ENCODE measurements at regions not wholly inside any gene's neighbourhood (a gene's known extent, or its start where the extent isn't known, plus 50 kb on each side); places are given as distances from the start of the nearest gene placed in this dataset.
"Not testable (repeated sequence)": the region's sequence is repeated elsewhere in the genome, so short reads cannot be mapped to it uniquely, and the experiment has no call there.

DNA sequence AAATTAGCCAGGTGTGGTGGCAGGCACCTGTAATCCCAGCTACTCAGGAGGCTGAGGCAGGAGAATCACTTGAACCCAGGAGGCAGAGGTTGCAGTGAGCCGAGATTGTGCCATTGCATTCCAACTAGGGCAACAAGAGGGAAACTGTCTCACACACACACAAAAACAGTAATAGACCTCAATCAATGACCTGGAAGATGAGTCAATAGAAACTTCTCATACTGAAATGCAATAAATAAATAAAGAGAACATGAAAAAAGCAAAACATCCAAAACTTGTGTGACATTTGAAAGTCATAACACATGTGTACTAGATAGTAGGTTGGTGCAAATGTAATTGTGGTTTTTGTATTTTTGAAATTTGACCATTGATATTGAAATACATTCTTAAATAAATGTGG lies 1338.5 kb downstream of the AMY1C start:
- Histone ChIP-seq H3K36me3 (no peaks in the 10 kb centered on the region), H3K4me1 (ENCODE audit: insufficient read depth) (no peaks in the 10 kb centered on the region), H3K9me3 (no peaks in the 10 kb centered on the region), H3K27me3 (no peaks in the 10 kb centered on the region), H3K4me3 (no peak overlapping the region), H3K27ac (no peak overlapping the region)
- TF ChIP-seq EP300 (IDR thresholded peaks at IDR 0.05) (no peak), POLR2A (IDR thresholded peaks at IDR 0.05) (no peak)
- TF ChIP-seq, protein P1, sequence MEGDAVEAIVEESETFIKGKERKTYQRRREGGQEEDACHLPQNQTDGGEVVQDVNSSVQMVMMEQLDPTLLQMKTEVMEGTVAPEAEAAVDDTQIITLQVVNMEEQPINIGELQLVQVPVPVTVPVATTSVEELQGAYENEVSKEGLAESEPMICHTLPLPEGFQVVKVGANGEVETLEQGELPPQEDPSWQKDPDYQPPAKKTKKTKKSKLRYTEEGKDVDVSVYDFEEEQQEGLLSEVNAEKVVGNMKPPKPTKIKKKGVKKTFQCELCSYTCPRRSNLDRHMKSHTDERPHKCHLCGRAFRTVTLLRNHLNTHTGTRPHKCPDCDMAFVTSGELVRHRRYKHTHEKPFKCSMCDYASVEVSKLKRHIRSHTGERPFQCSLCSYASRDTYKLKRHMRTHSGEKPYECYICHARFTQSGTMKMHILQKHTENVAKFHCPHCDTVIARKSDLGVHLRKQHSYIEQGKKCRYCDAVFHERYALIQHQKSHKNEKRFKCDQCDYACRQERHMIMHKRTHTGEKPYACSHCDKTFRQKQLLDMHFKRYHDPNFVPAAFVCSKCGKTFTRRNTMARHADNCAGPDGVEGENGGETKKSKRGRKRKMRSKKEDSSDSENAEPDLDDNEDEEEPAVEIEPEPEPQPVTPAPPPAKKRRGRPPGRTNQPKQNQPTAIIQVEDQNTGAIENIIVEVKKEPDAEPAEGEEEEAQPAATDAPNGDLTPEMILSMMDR (IDR thresholded peaks at IDR 0.05) = no peak
- intact Hi-C loops (cut with DNase I) = no loop called here
- WGBS, 3 donors = 90 to 95% (median 91%) methylated on average over 1 of the region's 1 CpG
- DNase-seq = no peak

DNA sequence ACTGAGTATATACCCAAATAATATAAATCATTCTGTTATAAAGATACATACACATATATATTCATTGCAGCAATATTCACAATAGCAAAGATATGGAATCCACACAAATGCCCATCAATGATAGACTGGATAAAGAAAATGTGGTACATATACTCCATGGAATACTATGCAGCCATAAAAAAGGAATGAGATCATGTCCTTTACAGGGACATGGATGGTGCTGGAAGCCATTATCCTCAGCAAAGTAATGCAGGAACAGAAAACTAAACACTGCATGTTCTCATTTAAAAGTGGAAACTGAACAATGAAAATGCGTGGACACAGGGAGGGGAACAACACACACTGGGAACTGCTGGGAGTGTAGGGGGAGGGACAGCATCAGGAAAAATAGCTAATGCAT lies 1344.2 kb downstream of the AMY1C start:
- H3K27ac ChIP-seq; H3K9me3 ChIP-seq; intact Hi-C loops (cut with DNase I); H3K27me3 ChIP-seq; H3K36me3 ChIP-seq; H3K4me1 ChIP-seq (ENCODE audit: insufficient read depth); DNase-seq; H3K4me3 ChIP-seq: not testable (repeated sequence)
- WGBS, 3 donors = 96 to 98% (median 96%) methylated on average over 1 of the region's 1 CpG

DNA sequence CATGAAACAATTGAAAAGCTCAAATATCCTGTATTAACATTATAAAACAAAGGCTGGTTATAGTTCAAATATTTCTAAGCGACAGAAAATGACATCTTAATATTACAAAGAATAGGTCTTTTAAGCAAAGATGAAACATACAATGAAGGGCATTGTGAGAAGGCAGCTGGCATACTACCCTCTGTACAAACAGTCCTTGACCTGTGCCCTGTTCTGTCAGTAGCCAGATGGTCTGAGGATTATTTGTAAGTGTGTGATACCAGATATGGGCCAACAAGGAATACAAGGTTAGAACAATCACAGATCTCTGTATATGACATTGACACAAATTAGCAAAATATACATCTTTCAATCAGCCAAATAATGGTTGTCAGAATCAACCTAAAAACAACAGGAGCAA lies 1350.4 kb downstream of the AMY1C start:
- DNase-seq = no peak
- H3K36me3 ChIP-seq = no peaks in the 10 kb centered on the region
- intact Hi-C loops (cut with DNase I) = loop anchor here in 1 of 4 donors (10.0 kb wide), 1 partner anchor 125 kb away; no protein-coding TSS in a partner anchor
- 82 to 90% (median 85%) methylated on average over 1 of the region's 1 CpG for WGBS, 3 donors
- no peak overlapping the region for H3K27ac ChIP-seq
- H3K4me1 ChIP-seq (ENCODE audit: insufficient read depth) = no peaks in the 10 kb centered on the region
- H3K4me3 ChIP-seq = no peak overlapping the region
- TF ChIP-seq, protein P1 (IDR thresholded peaks at IDR 0.05) = no peak
- TF ChIP-seq EP300 (IDR thresholded peaks at IDR 0.05) = no peak
- TF ChIP-seq POLR2A (IDR thresholded peaks at IDR 0.05) = no peak
- no peaks in the 10 kb centered on the region for H3K27me3 ChIP-seq
- H3K9me3 ChIP-seq = no peaks in the 10 kb centered on the region

DNA sequence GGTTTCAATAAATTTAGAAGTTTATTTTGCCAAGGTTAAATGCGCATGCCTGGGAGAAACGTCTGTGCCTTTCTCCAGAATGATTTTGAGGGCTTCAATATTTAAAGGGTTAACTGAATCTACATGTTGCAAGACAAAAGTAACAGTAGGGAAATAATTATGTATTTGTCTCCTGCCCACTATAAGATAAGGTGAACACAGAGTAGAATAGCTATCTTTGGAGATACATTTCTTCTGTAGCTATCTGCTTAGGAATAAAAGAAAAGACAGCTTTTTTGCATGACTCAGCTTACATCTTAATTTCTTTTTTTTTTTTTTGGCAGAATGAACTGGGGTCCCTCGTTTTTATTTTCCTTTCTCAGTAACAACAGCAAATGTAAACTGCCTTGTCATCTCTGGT lies 1351.6 kb downstream of the AMY1C start:
- intact Hi-C loops (cut with DNase I) = loop anchor here in 1 of 4 donors (10.0 kb wide), 1 partner anchor 126 kb away; no protein-coding TSS in a partner anchor
- DNase-seq = no peak

DNA sequence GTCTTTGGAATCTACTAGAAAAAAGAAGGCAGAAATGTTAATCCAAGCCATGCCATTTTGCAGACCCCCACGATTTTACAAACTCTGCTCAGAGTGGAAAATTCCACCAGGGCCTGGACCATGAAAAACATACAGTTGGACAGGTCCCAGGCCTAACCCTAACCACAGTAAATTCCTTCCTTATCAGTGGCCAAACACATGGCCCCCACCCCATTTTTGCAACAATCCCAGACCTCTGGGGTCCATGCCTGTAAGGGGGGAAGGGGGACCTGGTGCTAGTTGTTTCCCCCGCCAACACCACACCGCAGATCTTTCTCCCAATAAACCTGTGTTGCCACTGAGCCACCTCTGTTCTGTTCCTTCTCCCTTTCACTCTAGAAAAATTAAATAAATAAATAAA lies 1352.7 kb downstream of the AMY1C start:
- WGBS, 3 donors = 78 to 85% (median 82%) methylated on average over 3 of the region's 3 CpGs
- no peak for DNase-seq
- Histone ChIP-seq H3K4me1 (ENCODE audit: insufficient read depth) (no peaks in the 10 kb centered on the region), H3K27me3 (no peaks in the 10 kb centered on the region), H3K27ac (no peak overlapping the region), H3K36me3 (no peaks in the 10 kb centered on the region), H3K9me3 (no peaks in the 10 kb centered on the region), H3K4me3 (no peak overlapping the region)
- TF ChIP-seq EP300 (IDR thresholded peaks at IDR 0.05) (no peak), POLR2A (IDR thresholded peaks at IDR 0.05) (no peak)
- TF ChIP-seq, protein P1 (IDR thresholded peaks at IDR 0.05) = no peak
- intact Hi-C loops (cut with DNase I) = loop anchor here in 1 of 4 donors (10.0 kb wide), 1 partner anchor 128 kb away; no protein-coding TSS in a partner anchor

More for the DNA sequence above, 1351.6 kb downstream of the AMY1C start:
- Histone ChIP-seq H3K36me3 (no peaks in the 10 kb centered on the region), H3K9me3 (no peaks in the 10 kb centered on the region), H3K4me3 (no peak overlapping the region), H3K4me1 (ENCODE audit: insufficient read depth) (no peaks in the 10 kb centered on the region), H3K27ac (no peak overlapping the region), H3K27me3 (no peaks in the 10 kb centered on the region)
- WGBS, 3 donors = 16 to 23% (median 17%) methylated on average over 3 of the region's 3 CpGs
- TF ChIP-seq, protein P1 (IDR thresholded peaks at IDR 0.05) = no peak
- TF ChIP-seq POLR2A (IDR thresholded peaks at IDR 0.05) = no peak
